Left lung (tissue), 4 donors: ENCODE measurements at regions not wholly inside any gene's neighbourhood (a gene's known extent, or its start where the extent isn't known, plus 50 kb on each side); places are given as distances from the start of the nearest gene placed in this dataset.

Source experiments
- ATAC-seq: fragments of 200-7000 bp; cut with Tn5 transposase; one replicate; pipeline ENCODE4 v1.9.1; 2020; ENCODE audit warnings: moderate library complexity
- DNase-seq, 4 donors: peaks; one replicate each; pipeline ENCODE4 v3.0.0-alpha.2; 2013 to 2020
- H3K27ac ChIP-seq, 2 donors: fragments of 200-600 bp; sonication (generic) in 1 of 2; one replicate each; pipeline versions ENCODE4 v1.5.0 to v1.8.0; 2020 to 2021
- H3K27me3 ChIP-seq, 2 donors: fragments of 200-600 bp; sonication (generic) in 1 of 2; one replicate each; pipeline versions ENCODE4 v1.5.0 to v1.8.0; 2020 to 2021
- H3K36me3 ChIP-seq, 2 donors: fragments of 200-600 bp; sonication (generic) in 1 of 2; one replicate each; pipeline versions ENCODE4 v1.5.0 to v1.8.0; 2020 to 2021
- H3K4me1 ChIP-seq, 2 donors: fragments of 200-600 bp; one replicate each; pipeline ENCODE4 v1.8.0; 2021
- H3K4me3 ChIP-seq, 2 donors: fragments of 200-600 bp; sonication (generic) in 1 of 2; one replicate each; pipeline versions ENCODE4 v1.5.0 to v1.8.0; 2020 to 2021; ENCODE audit warnings: mild to moderate bottlenecking in 1 of 2
- H3K9me3 ChIP-seq, 2 donors: fragments of 200-600 bp; sonication (generic) in 1 of 2; one replicate each; pipeline versions ENCODE4 v1.5.0 to v1.8.0; 2020 to 2021
- intact Hi-C, 2 donors: fragments of 100-400 bp; cut with DNase I; formaldehyde crosslinking; loops; one replicate each; pipeline versions ENCODE4 v1.11.2 to v1.14.2; 2022
- TF ChIP-seq, protein P1 (sequence below), 2 donors: fragments of 200-600 bp; sonication (generic) in 1 of 2; IDR thresholded peaks; one replicate each; pipeline versions ENCODE4 v1.5.0 to v1.8.0; 2021; ENCODE audit warnings: antibody characterized with exemption in 2 of 2
- donor health status: DM: no; HTN: yes; CAD: no.
- donor health status: DM: no; HTN: no; CAD: no.

- H3K9me3 ChIP-seq = peaks cover 0 to 24% of the 10 kb centered on the region in 2 donors
- no peaks in the 10 kb centered on the region for H3K27me3 ChIP-seq
- ATAC-seq = no peak
- TF ChIP-seq, protein P1, sequence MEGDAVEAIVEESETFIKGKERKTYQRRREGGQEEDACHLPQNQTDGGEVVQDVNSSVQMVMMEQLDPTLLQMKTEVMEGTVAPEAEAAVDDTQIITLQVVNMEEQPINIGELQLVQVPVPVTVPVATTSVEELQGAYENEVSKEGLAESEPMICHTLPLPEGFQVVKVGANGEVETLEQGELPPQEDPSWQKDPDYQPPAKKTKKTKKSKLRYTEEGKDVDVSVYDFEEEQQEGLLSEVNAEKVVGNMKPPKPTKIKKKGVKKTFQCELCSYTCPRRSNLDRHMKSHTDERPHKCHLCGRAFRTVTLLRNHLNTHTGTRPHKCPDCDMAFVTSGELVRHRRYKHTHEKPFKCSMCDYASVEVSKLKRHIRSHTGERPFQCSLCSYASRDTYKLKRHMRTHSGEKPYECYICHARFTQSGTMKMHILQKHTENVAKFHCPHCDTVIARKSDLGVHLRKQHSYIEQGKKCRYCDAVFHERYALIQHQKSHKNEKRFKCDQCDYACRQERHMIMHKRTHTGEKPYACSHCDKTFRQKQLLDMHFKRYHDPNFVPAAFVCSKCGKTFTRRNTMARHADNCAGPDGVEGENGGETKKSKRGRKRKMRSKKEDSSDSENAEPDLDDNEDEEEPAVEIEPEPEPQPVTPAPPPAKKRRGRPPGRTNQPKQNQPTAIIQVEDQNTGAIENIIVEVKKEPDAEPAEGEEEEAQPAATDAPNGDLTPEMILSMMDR (IDR thresholded peaks at IDR 0.05) = no peak
- intact Hi-C loops = no loop called here
- H3K4me3 ChIP-seq = no peak overlapping the region
- peak in 2 of 4 donors; percentile 30 to 56 for DNase-seq
- H3K4me1 ChIP-seq = no peaks in the 10 kb centered on the region
- no peak overlapping the region for H3K27ac ChIP-seq
- H3K36me3 ChIP-seq = no peaks in the 10 kb centered on the region
Measured at GRCh38 chr3:8341821-8342247, 159.8 kb upstream of the LMCD1 start.

DNA sequence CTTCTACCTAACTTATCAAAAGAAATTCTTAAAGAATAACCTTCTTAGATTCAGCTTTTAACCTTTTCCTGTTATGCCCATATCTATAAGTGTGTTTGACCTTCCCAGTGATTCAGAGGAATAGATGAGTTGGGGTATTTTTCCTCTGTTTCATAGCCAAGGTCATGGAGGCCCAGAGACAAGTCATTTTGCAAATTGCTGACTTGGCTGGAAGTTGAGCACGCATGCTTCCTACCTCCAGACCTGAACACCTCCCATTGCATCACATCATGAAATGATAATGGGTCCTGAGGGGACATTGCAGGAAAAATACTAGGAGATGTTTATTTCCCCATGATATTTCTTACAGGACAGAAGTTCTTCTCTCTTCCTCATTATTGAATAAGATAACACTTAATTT lies 158.6 kb upstream of the LMCD1 start:
- Histone ChIP-seq H3K9me3 (peaks cover 0 to 28% of the 10 kb centered on the region in 2 donors), H3K27ac (no peak overlapping the region), H3K27me3 (no peaks in the 10 kb centered on the region), H3K4me3 (no peak overlapping the region), H3K36me3 (no peaks in the 10 kb centered on the region), H3K4me1 (no peaks in the 10 kb centered on the region)
- DNase-seq = no peak
- intact Hi-C loops = no loop called here
- no peak for ATAC-seq
- TF ChIP-seq, protein P1 (IDR thresholded peaks at IDR 0.05) = no peak

GRCh38 chr3:8345398-8345797 lies 156.2 kb upstream of the LMCD1 start:
- no peak for ATAC-seq
- Histone ChIP-seq H3K36me3 (no peaks in the 10 kb centered on the region), H3K27me3 (no peaks in the 10 kb centered on the region), H3K4me3 (no peak overlapping the region), H3K9me3 (peaks cover 0 to 28% of the 10 kb centered on the region in 2 donors), H3K4me1 (no peaks in the 10 kb centered on the region), H3K27ac (no peak overlapping the region)
- TF ChIP-seq, protein P1 (IDR thresholded peaks at IDR 0.05) = no peak
- intact Hi-C loops = no loop called here
- no peak for DNase-seq

DNA sequence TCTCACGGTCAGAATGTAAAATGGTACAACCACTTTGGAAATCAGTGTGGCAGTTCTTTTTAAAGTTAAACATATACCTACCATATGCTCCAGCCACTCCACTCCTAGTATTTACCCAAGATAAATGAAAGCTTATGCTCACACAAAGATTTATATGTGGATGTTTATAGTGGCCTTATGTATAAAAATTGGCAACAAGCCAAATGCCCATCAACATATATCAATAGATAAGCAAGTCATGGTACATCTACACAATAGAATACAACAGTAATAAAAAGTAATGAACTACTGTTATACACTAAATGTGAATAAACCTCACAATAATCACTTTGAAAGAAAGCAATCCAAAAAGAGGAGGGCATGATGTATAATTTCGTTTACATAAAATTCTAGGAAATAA lies 153.5 kb upstream of the LMCD1 start:
- DNase-seq = no peak
- Histone ChIP-seq H3K27ac (no peak overlapping the region), H3K9me3 (peaks cover 0 to 28% of the 10 kb centered on the region in 2 donors), H3K27me3 (no peaks in the 10 kb centered on the region), H3K4me1 (no peaks in the 10 kb centered on the region), H3K4me3 (no peak overlapping the region), H3K36me3 (no peaks in the 10 kb centered on the region)
- TF ChIP-seq, protein P1 (IDR thresholded peaks at IDR 0.05) = no peak
- ATAC-seq = no peak
- intact Hi-C loops = no loop called here

- DNase-seq (no peak), ATAC-seq (no peak)
- TF ChIP-seq, protein P1 (IDR thresholded peaks at IDR 0.05) = no peak
- Histone ChIP-seq H3K4me3 (no peak overlapping the region), H3K9me3 (no peaks in the 10 kb centered on the region), H3K36me3 (no peaks in the 10 kb centered on the region), H3K4me1 (peaks cover 0 to 2% of the 10 kb centered on the region in 2 donors), H3K27me3 (no peaks in the 10 kb centered on the region), H3K27ac (no peak overlapping the region)
- intact Hi-C loops = no loop called here
Measured at GRCh38 chr3:8352475-8352874, 149.1 kb upstream of the LMCD1 start.
